Panc1 (cell line): ENCODE measurements at regions not wholly inside any gene's neighbourhood (a gene's known extent, or its start where the extent isn't known, plus 50 kb on each side); places are given as distances from the start of the nearest gene placed in this dataset.

Experiments
- ATAC-seq: fragments of 200-7000 bp; cut with Tn5 transposase; 2 replicates; pipeline ENCODE4 v1.9.1; 2020; ENCODE audit warnings: mild to moderate bottlenecking, moderate library complexity
- BruUV-seq: library from RNA; stranded (reverse); fragments of 400-500 nt; replicated peaks from 2 replicates; lab custom pipeline; 2021; lab: Mats Ljungman, UMichigan
- CTCF ChIA-PET: fragments of 300-600 bp; sonication (Branson Sonifier 250); formaldehyde crosslinking; loops from one replicate; lab custom pipeline; 2022; ENCODE audit warnings: antibody characterized with exemption; lab: Charles Lee
- POLR2A ChIA-PET: fragments of 300-600 bp; sonication (Branson Sonifier 250); formaldehyde crosslinking; loops from one replicate; lab custom pipeline; 2022; ENCODE audit warnings: antibody characterized with exemption; lab: Charles Lee
- DNase-seq: peaks from one replicate; pipeline ENCODE4 v3.0.0-alpha.2; 2010; ENCODE audit warnings: low read depth, low spot score
- H3K27ac ChIP-seq: 2 replicates; pipeline ENCODE4 v1.5.1; 2011; ENCODE audit warnings: mild to moderate bottlenecking, low read length, inconsistent platforms
- H3K27me3 ChIP-seq: fragments of 200-500 bp; sonication (Bioruptor generic); 2 replicates; pipeline ENCODE4 v1.6.0; 2014; ENCODE audit warnings: low read length, inconsistent platforms; ENCODE audit not compliant: control insufficient read depth, insufficient read depth
- H3K36me3 ChIP-seq: fragments of 200-500 bp; sonication (Bioruptor generic); 2 replicates; pipeline ENCODE4 v1.5.1; 2014; ENCODE audit warnings: inconsistent platforms, mild to moderate bottlenecking, low read length, moderate library complexity; ENCODE audit not compliant: control insufficient read depth, insufficient read depth
- H3K4me1 ChIP-seq: 2 replicates; pipeline ENCODE4 v1.5.1; 2011; ENCODE audit warnings: inconsistent platforms, mild to moderate bottlenecking, low read length, moderate library complexity; ENCODE audit not compliant: control insufficient read depth, insufficient read depth
- H3K4me3 ChIP-seq, 2 experiments: 2 replicates each; pipeline ENCODE4 v1.5.1; 2011 to 2012; ENCODE audit warnings: low read depth in 2 of 2, low read length in 2 of 2, mild to moderate bottlenecking in 2 of 2, inconsistent platforms in 1 of 2, moderate library complexity in 1 of 2
- H3K9me3 ChIP-seq: fragments of 200-500 bp; sonication (Bioruptor generic); 2 replicates; pipeline ENCODE4 v1.5.1; 2014; ENCODE audit warnings: low read depth, mild to moderate bottlenecking, inconsistent platforms, low read length, moderate library complexity; ENCODE audit not compliant: control insufficient read depth, insufficient read depth
- CTCF ChIP-seq: fragments of 450-650 bp; IDR thresholded peaks from 2 replicates; pipeline ENCODE4 v1.5.1; 2017; ENCODE audit warnings: mild to moderate bottlenecking
- POLR2AphosphoS5 ChIP-seq: IDR thresholded peaks from 2 replicates; pipeline ENCODE4 v1.6.1; 2012; ENCODE audit warnings: mild to moderate bottlenecking, low read depth, low read length, moderate library complexity
- REST ChIP-seq, 2 experiments: IDR thresholded peaks; 2 replicates each; pipeline ENCODE4 v1.6.1; 2011 to 2012; ENCODE audit warnings: low read depth in 2 of 2, control low read depth in 1 of 2, low read length in 1 of 2, mild to moderate bottlenecking in 1 of 2, moderate library complexity in 1 of 2; ENCODE audit not compliant: insufficient read depth in 1 of 2
- SIN3A ChIP-seq: IDR thresholded peaks from 2 replicates; pipeline ENCODE4 v1.6.1; 2012; ENCODE audit warnings: low read depth, mild to moderate bottlenecking, low read length, moderate library complexity, borderline replicate concordance; ENCODE audit not compliant: insufficient read depth
- TCF7L2 ChIP-seq: IDR thresholded peaks from 2 replicates; pipeline ENCODE4 v1.6.1; 2011; ENCODE audit warnings: mild to moderate bottlenecking, low read depth, low read length, inconsistent platforms
- in situ Hi-C: cut with HindIII; loops from 2 replicates; pipeline ENCODE4 v1.10.0; 2016; ENCODE audit warnings: low sequenced_read_pairs, low pct_unique_long_range_greater_than_20kb
- intact Hi-C: fragments of 100-400 bp; cut with micrococcal nuclease; formaldehyde crosslinking; loops from one replicate; pipeline ENCODE4 v1.10.0; 2022; ENCODE audit not compliant: unreplicated experiment

GRCh38 chr19:30223866-30224688, 148.1 kb upstream of the ZNF536 start:
- no peaks in the 10 kb centered on the region for H3K36me3 ChIP-seq
- peaks cover 15% of the 10 kb centered on the region for H3K4me1 ChIP-seq
- ATAC-seq: no peak
- ChIA-PET CTCF (interaction anchor here (0.7 kb wide), 1 partner anchor 165 kb away, joined by 6 read pairs; no protein-coding TSS in a partner anchor), POLR2A (no interaction called here)
- in situ Hi-C loops: no loop called here
- H3K4me3 ChIP-seq: no peak overlapping the region
- TF ChIP-seq TCF7L2 (no peak), REST (IDR thresholded peaks at IDR 0.05; ENCODE audit: insufficient read depth in 1 of 2, low read depth in 2 of 2, low read length in 1 of 2) (no peak)
- intact Hi-C loops: no loop called here
- H3K9me3 ChIP-seq: no peaks in the 10 kb centered on the region
- no peak overlapping the region for H3K27ac ChIP-seq
- peaks cover 10% of the 10 kb centered on the region for H3K27me3 ChIP-seq
- BruUV-seq: no TSS peak
- no peak for DNase-seq

GRCh38 chr19:30224689-30225606, 147.2 kb upstream of the ZNF536 start:
- no peak overlapping the region for H3K27ac ChIP-seq
- H3K9me3 ChIP-seq: no peaks in the 10 kb centered on the region
- peak overlapping the region; percentile 31 to 56 for H3K4me3 ChIP-seq
- intact Hi-C loops: loop anchor here (5.0 kb wide), 1 partner anchor 422 kb away; no protein-coding TSS in a partner anchor
- H3K4me1 ChIP-seq: peaks cover 15% of the 10 kb centered on the region
- ATAC-seq (no peak), DNase-seq (no peak)
- TF ChIP-seq REST (IDR thresholded peaks at IDR 0.05; ENCODE audit: insufficient read depth in 1 of 2, low read depth in 2 of 2, low read length in 1 of 2): no peak
- no peak for TF ChIP-seq SIN3A
- TF ChIP-seq CTCF: no peak
- no peak for TF ChIP-seq POLR2AphosphoS5
- TF ChIP-seq TCF7L2: peak; percentile 55
- in situ Hi-C loops: no loop called here
- H3K36me3 ChIP-seq: no peaks in the 10 kb centered on the region
- no TSS peak for BruUV-seq
- ChIA-PET CTCF (no interaction called here), POLR2A (no interaction called here)
- peaks cover 12% of the 10 kb centered on the region for H3K27me3 ChIP-seq
